DOHH2 (cell line): ENCODE measurements at regions not wholly inside any gene's neighbourhood (a gene's known extent, or its start where the extent isn't known, plus 50 kb on each side); places are given as distances from the start of the nearest gene placed in this dataset.

Experiments
- H3F3A ChIP-seq: fragments of 200-600 bp; sonication (generic), shearing (Covaris generic); 2 replicates; pipeline ENCODE4 v1.6.0; 2016; ENCODE audit warnings: antibody characterized with exemption, mild to moderate bottlenecking; ENCODE audit not compliant: control insufficient read depth, insufficient read depth
- H3K27ac ChIP-seq: fragments of 200-600 bp; sonication (generic); 2 replicates; pipeline ENCODE4 v1.5.1; 2014; ENCODE audit warnings: low read depth, mild to moderate bottlenecking, low read length, moderate library complexity
- H3K27me3 ChIP-seq: fragments of 200-600 bp; sonication (generic); 2 replicates; pipeline ENCODE4 v1.6.1; 2014; ENCODE audit warnings: mild to moderate bottlenecking, low read length, mixed read lengths; ENCODE audit not compliant: control insufficient read depth
- H3K36me3 ChIP-seq: fragments of 200-600 bp; sonication (generic); 2 replicates; pipeline ENCODE4 v1.6.1; 2014; ENCODE audit warnings: mild to moderate bottlenecking, low read length, moderate library complexity, mixed read lengths; ENCODE audit not compliant: control insufficient read depth
- H3K4me1 ChIP-seq: fragments of 200-600 bp; sonication (generic); 2 replicates; pipeline ENCODE4 v1.6.1; 2014; ENCODE audit warnings: mild to moderate bottlenecking, low read length, mixed read lengths; ENCODE audit not compliant: control insufficient read depth
- H3K4me2 ChIP-seq: fragments of 200-600 bp; sonication (generic); 2 replicates; pipeline ENCODE4 v1.6.0; 2014; ENCODE audit warnings: mild to moderate bottlenecking, low read length, moderate library complexity
- H3K4me3 ChIP-seq: fragments of 200-600 bp; sonication (generic); 2 replicates; pipeline ENCODE4 v1.5.1; 2014; ENCODE audit warnings: mild to moderate bottlenecking, low read length, mixed read lengths
- H3K79me2 ChIP-seq: fragments of 200-600 bp; sonication (generic); 2 replicates; pipeline ENCODE4 v1.6.1; 2014; ENCODE audit warnings: mild to moderate bottlenecking, low read length, mixed read lengths; ENCODE audit not compliant: control insufficient read depth
- H3K9me2 ChIP-seq: fragments of 200-600 bp; sonication (generic); replicated peaks from 2 replicates; pipeline ENCODE4 v1.6.1; 2014; ENCODE audit warnings: mild to moderate bottlenecking, low read length, mixed read lengths; ENCODE audit not compliant: control insufficient read depth
- H3K9me3 ChIP-seq: fragments of 200-600 bp; sonication (generic); 2 replicates; pipeline ENCODE4 v1.6.1; 2014; ENCODE audit warnings: antibody characterized with exemption, low read length, mixed read lengths; ENCODE audit not compliant: control insufficient read depth, insufficient read depth
- H4K20me1 ChIP-seq: fragments of 200-600 bp; sonication (generic); 2 replicates; pipeline ENCODE4 v1.6.0; 2014; ENCODE audit warnings: low read depth, mild to moderate bottlenecking, antibody characterized with exemption, low read length, moderate library complexity; ENCODE audit not compliant: control insufficient read depth, insufficient read depth
- CTCF ChIP-seq: fragments of 200-600 bp; sonication (generic); IDR thresholded peaks from one replicate; pipeline ENCODE4 v1.5.1; 2014; ENCODE audit warnings: antibody characterized with exemption, mild to moderate bottlenecking, low read depth, low read length; ENCODE audit not compliant: poor library complexity, severe bottlenecking
- EZH2phosphoT487 ChIP-seq: fragments of 200-600 bp; sonication (generic); IDR thresholded peaks from 2 replicates; pipeline ENCODE4 v1.6.1; 2017; ENCODE audit warnings: borderline replicate concordance, mild to moderate bottlenecking, antibody characterized with exemption, low read length, moderate library complexity, mixed read lengths

- Histone ChIP-seq H3F3A (no peaks in the 10 kb centered on the region), H3K27ac (no peak overlapping the region), H3K4me3 (no peak overlapping the region), H3K27me3 (no peaks in the 10 kb centered on the region), H3K4me2 (no peak overlapping the region), H4K20me1 (no peaks in the 10 kb centered on the region), H3K4me1 (no peaks in the 10 kb centered on the region), H3K9me3 (no peaks in the 10 kb centered on the region), H3K9me2 (no peaks in the 10 kb centered on the region), H3K79me2 (no peaks in the 10 kb centered on the region), H3K36me3 (no peaks in the 10 kb centered on the region)
- TF ChIP-seq CTCF (no peak), EZH2phosphoT487 (no peak)
Observed at GRCh38 chr16:87163637-87164036, 153.6 kb downstream of the C16orf95 start.

GRCh38 chr16:87165151-87165550 is 152.0 kb downstream of the C16orf95 start:
- H3K9me3 ChIP-seq: no peaks in the 10 kb centered on the region
- no peaks in the 10 kb centered on the region for H3K4me1 ChIP-seq
- H3K4me2 ChIP-seq: no peak overlapping the region
- H3K79me2 ChIP-seq: no peaks in the 10 kb centered on the region
- H3F3A ChIP-seq: no peaks in the 10 kb centered on the region
- H3K36me3 ChIP-seq: no peaks in the 10 kb centered on the region
- no peaks in the 10 kb centered on the region for H3K27me3 ChIP-seq
- TF ChIP-seq CTCF: no peak
- no peak overlapping the region for H3K4me3 ChIP-seq
- H4K20me1 ChIP-seq: 0 out of 2 replicates have a peak, but pooled peaks cover 3% of the 10 kb centered on the region
- H3K9me2 ChIP-seq: no peaks in the 10 kb centered on the region
- H3K27ac ChIP-seq: no peak overlapping the region

GRCh38 chr16:87165885-87166284 is 151.3 kb downstream of the C16orf95 start:
- Histone ChIP-seq H4K20me1 (0 out of 2 replicates have a peak, but pooled peaks cover 3% of the 10 kb centered on the region), H3K9me3 (no peaks in the 10 kb centered on the region), H3K36me3 (no peaks in the 10 kb centered on the region), H3K4me1 (no peaks in the 10 kb centered on the region), H3K27me3 (no peaks in the 10 kb centered on the region), H3K4me3 (no peak overlapping the region), H3K27ac (no peak overlapping the region), H3K9me2 (no peaks in the 10 kb centered on the region), H3F3A (no peaks in the 10 kb centered on the region), H3K4me2 (no peak overlapping the region), H3K79me2 (no peaks in the 10 kb centered on the region)
- TF ChIP-seq EZH2phosphoT487 (no peak), CTCF (no peak)

- Histone ChIP-seq H3K4me2 (no peak overlapping the region), H3F3A (no peaks in the 10 kb centered on the region), H3K4me3 (no peak overlapping the region), H3K79me2 (no peaks in the 10 kb centered on the region), H3K36me3 (no peaks in the 10 kb centered on the region), H3K9me3 (no peaks in the 10 kb centered on the region), H3K4me1 (no peaks in the 10 kb centered on the region), H3K9me2 (no peaks in the 10 kb centered on the region), H3K27me3 (no peaks in the 10 kb centered on the region), H3K27ac (no peak overlapping the region), H4K20me1 (0 out of 2 replicates have a peak, but pooled peaks cover 3% of the 10 kb centered on the region)
- no peak for TF ChIP-seq CTCF
- TF ChIP-seq EZH2phosphoT487: no peak
Observed at GRCh38 chr16:87166321-87166720, 150.9 kb downstream of the C16orf95 start.
